ENCODE measurements at regions not wholly inside any gene's neighbourhood (a gene's known extent, or its start where the extent isn't known, plus 50 kb on each side); places are given as distances from the start of the nearest gene placed in this dataset.
"Not testable (repeated sequence)": the region's sequence is repeated elsewhere in the genome, so short reads cannot be mapped to it uniquely, and the experiment has no call there.

- no peak for DNase-seq
Observed at GRCh38 chr5:106412606-106413005, 1258.1 kb downstream of the EFNA5 start.

DNA sequence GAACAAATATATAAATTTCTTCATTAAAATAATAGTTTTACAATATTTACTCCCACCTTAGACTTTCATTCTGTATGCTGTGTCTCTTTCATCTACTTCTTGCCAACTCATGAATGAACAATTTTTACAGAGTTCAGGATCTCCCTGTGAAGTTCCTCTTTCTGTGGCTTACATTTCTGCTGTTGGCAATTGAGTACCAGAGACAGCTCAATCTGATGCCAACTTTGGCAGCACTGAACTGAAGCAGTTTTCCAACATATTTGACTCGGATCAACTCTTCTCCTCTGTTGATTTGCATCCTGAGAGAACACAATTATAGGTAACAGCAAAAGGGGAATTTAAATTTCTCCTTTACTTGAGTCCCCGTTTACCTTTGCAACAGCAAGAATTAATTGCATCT, 1262.2 kb downstream of the EFNA5 start:
- DNase-seq = no peak

- DNase-seq = no peak
Observed at GRCh38 chr5:106408141-106408540, 1262.6 kb downstream of the EFNA5 start.

DNA sequence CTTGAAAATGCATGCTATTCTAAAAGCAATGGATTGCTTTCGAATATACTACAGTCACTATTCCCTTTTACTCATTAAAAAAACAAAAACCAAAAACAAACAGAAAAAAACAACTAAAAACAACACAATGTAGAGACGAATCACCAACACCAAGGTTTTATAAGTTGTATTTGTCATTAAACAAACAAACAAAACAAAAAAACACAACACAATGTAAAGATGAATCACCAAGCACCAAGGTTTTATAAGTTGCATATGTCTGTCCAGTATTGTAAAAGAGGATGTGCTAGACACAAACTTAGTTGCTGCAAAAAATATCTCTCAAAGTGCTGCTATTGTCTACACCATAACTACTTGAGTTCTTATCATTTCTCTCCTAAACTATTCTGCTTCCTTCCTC, 1269.2 kb downstream of the EFNA5 start:
- no peak for DNase-seq

DNA sequence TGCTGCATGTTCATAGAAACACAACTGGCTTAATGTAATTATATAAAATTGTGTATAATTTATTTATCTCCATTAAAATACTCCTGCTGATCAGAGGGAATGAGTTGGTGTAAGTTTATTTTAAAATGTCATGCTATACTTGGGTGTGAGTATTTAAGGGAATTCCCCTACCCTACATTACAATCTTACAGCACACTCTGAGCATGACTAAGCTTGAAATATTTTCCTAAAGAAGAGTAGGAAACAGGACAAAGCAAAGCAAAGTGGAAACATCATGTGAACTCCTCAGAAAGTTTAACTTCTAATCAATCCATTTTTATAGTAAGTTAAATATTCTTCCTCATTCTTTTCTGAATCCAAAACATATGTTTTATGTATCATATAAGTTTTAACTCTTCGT, 1271.3 kb downstream of the EFNA5 start:
- no peak for DNase-seq

GRCh38 chr5:106397700-106398099, 1273.0 kb downstream of the EFNA5 start:
- no peak for DNase-seq

DNA sequence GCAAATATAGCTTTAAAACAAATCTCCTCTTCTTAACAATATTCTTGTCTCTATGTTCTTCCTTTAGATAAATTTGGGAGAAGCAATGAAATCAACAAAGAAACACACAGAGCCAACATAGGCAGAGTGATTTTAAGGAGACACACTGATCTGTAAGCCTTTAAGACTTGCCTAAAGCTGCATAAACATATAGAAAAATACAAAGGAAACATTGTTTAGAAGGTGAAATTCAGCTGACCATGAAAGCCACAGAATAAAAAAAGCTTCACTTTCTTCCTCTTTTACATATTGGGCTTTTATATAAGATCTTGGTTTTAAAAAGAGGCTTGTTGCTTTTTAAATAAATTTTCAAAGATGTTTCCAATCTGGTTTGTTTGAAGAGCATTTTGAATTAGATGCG, 1277.5 kb downstream of the EFNA5 start:
- no peak for DNase-seq

DNA sequence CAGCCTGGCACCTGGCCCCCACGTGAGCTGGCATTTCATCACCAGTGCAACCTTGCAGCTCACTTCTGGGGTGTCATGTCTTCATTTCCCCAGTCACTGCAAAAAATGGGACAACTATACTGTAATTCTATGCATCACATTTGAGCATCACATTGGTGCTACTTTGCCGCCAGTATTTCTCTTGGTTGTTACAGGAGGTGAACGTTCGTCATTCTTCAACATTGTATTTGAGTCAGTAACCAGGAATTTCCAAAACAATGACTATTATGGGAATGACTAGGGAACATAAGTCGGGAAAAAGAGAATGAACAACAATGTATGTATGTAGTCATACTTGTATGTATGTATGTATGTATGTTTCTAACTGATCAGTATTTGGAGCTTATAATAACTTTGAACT, 1278.0 kb downstream of the EFNA5 start:
- DNase-seq = no peak

DNA sequence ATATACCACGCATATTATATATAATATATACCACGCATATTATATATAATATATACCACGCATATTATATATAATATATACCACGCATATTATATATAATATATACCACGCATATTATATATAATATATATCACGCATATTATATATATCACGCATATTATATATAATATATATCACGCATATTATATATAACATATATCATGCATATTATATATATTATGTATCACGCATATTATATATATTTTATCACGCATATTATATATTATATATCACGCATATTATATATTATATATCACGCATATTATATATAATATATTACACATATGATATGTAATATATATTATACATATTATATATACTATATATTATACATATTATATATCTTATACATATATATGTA, 1283.0 kb downstream of the EFNA5 start:
- DNase-seq = not testable (repeated sequence)

DNA sequence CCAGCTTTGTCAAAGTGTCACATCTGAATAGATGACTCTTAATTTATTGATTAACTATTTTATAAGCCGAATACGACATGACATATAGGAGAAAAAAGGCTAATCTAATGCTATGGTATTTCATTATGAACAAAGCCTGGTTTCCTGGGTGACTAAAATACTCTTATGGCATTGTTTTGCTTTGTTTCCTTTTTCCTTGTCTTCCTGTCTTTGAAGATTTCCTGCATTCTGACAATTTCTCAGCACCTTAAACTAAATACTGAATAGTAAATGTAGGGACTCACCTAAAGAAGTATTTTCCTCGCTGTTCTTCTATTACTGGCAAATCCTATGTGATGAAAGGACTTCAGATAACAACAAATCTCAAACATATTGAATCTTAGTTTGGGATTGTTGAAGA, 1284.5 kb downstream of the EFNA5 start:
- no peak for DNase-seq

DNA sequence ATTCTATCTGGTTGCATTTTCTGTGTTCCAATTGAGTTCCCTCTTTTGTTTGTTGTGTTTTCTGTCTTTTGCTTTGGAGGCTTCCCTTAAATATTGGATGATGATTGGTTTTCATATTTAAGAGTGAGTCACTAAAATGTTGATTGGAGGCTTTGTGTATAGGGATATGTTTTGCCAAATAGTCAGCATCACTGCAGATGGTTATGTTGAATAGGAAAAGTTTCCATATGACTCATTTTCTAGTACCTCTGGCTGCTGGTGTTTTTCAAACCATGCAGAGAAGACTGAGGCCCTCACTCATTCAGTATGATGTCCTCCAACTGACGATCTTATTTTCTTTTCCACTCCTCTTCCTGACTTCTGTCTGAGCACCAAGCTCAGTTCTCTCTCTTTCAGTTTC, 1290.0 kb downstream of the EFNA5 start:
- DNase-seq = no peak

DNA sequence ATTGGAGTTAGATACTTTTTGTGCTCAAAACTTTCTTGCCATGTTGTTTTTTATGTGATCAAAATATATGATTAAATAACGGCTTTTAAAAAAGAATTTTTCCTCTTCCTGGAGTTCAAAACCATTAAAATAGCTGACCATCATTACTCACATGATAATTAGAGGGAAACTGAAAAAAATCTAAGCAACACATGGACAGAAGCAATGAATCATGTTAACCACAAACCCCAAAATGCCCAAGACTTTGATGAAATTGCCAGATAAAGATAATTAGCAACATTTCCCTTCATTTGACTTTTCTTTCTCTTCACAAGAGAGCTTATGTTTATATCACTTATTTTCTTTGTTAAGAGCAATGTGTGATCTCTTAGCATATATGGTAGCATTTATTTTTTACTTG, 1294.2 kb downstream of the EFNA5 start:
- no peak for DNase-seq

- DNase-seq = no peak
Observed at GRCh38 chr5:106374956-106375355, 1295.8 kb downstream of the EFNA5 start.

DNA sequence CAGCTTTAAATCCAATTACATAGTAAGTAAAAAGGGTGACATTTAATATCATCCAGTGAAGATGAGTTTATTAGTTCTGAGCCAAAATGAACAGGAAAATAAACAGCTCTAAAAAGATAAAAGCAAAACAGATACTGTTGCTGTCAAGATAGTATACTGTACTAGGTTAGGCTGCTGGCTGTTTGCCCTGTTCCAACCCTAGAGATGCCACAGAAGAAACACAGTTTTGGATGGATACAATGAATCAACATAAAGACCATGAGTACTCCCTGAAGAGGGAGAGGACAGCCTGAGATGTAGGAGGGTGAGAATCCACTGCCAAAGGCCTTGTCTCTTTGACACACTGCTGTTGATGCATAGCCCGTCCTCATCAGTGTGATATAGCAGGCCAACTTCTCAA, 1302.7 kb downstream of the EFNA5 start:
- DNase-seq = no peak

- no peak for DNase-seq
Observed at GRCh38 chr5:106367281-106367680, 1303.5 kb downstream of the EFNA5 start.

DNA sequence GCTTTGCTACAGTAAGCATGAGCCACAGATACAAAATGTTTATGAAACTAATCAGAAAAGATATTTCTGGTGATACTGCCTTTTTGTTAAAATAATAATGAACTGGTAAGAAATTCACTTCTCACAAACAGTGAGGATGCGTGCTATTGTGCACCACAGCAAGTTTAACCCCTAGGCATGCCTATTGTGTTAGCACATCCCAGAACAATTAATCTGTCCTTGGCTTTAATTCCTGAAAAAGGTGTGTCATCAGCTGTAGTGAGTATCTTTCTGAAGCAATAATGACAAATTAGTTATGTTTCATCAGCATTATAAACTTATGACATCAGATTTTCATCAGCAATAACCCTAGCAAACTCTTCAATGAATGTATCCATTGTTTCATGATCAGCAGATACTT, 1307.2 kb downstream of the EFNA5 start:
- no peak for DNase-seq

- DNase-seq = no peak
Observed at GRCh38 chr5:106361905-106362304, 1308.8 kb downstream of the EFNA5 start.

DNA sequence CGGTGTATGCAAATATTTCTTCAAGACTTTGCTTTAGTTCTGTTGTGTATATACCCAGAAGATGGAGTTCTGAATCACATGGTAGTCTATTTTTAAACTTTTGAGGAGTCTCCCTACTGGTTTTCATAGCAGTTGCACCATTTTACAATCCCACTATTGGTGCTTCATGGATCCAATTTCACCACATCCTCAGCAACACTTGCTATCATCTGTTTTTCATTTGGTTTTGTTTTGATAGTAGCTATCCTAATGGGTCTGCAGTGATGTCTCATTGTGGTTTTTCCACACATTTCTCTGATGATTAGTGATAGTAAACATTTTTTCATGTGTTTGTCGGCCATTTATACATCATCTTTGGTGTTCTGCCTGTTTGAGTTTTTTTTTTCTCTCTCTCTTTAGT, 1339.3 kb downstream of the EFNA5 start:
- no peak for DNase-seq

- DNase-seq = no peak
Observed at GRCh38 chr5:106324356-106324755, 1346.4 kb downstream of the EFNA5 start.

- no peak for DNase-seq
Observed at GRCh38 chr5:106321242-106321641, 1349.5 kb downstream of the EFNA5 start.

DNA sequence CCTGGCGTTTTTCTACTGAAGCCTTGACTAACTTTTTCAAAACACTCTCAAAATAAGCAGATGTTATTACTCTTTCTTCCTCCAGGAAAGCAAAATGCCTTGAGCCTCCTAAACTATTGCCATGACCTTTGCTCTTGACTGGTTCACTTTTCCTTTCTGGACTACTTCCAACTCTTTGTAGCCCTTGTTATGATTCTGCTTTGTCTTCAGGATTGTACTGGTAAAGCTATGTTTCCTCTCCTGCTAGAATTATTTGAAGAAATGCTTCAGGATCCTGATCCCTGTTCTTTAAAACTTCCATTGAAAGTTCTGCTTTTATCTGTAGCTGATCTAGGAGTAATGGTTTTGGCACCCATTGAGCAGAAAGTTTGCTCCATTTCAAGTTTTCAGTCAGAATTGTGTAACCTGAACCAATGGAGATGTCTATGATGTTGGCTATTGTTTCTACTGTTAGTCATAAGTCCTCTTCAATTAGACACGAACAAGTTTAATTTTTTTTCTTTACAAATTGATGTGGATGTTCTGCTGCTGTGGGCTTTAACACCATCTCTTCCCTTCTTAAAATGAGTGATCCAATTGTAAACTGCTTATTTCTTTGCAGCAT, 1356.4 kb downstream of the EFNA5 start:
- DNase-seq = no peak

GRCh38 chr5:106312360-106312759, 1358.4 kb downstream of the EFNA5 start:
- no peak for DNase-seq

- DNase-seq = no peak
Observed at GRCh38 chr5:106311230-106311915, 1359.4 kb downstream of the EFNA5 start.

DNA sequence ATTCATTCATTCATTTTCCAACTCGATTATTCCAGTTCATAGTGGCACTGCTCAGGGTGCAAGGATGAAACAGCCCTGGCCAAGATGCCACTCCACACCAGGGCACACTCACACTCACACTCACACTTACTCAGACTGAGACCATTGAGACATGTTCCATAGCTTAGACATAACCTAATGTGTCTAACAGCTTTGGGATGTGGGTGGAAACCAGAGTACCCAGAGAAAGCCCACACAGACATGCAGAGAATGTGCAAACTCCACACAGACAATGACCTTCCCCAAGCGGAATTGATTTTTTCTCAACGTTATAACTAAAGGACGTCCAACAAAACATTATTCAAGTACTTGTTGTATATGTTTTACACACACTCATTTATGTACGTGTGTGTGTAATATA, 1363.5 kb downstream of the EFNA5 start:
- no peak for DNase-seq
